ENCODE measurements at regions not wholly inside any gene's neighbourhood (a gene's known extent, or its start where the extent isn't known, plus 50 kb on each side); places are given as distances from the start of the nearest gene placed in this dataset.

GRCh38 chr7:36066343-36066664 lies 86.8 kb upstream of the EEPD1 start:
- no peaks in the 10 kb centered on the region for H3K9me2 ChIP-seq (replicated peaks; ENCODE audit: insufficient read depth, low read length)
- H3K9me3 ChIP-seq (ENCODE audit: low read length) = peaks cover 3% of the 10 kb centered on the region; the same call in 1 of the 2 replicates
- no peak overlapping the region for H2AFZ ChIP-seq (ENCODE audit: low read length)
- H3K4me3 ChIP-seq (ENCODE audit: low read length) = no peak overlapping the region
- no peaks in the 10 kb centered on the region for H3K4me1 ChIP-seq (ENCODE audit: low read length)
- H3K9ac ChIP-seq (ENCODE audit: low read length) = no peak overlapping the region
- no peaks in the 10 kb centered on the region for H3K79me2 ChIP-seq (ENCODE audit: low read length)
- no peak overlapping the region for H3K4me2 ChIP-seq (ENCODE audit: low read depth, low read length, poor library complexity, severe bottlenecking)
- H3K36me3 ChIP-seq (ENCODE audit: insufficient read depth, low read length) = no peaks in the 10 kb centered on the region
- DNase-seq = no peak
- no peaks in the 10 kb centered on the region for H3K27me3 ChIP-seq (ENCODE audit: low read length)
- H4K20me1 ChIP-seq (ENCODE audit: insufficient read depth, low read depth, low read length) = no peaks in the 10 kb centered on the region
- H3K27ac ChIP-seq (ENCODE audit: low read length) = no peak overlapping the region

DNA sequence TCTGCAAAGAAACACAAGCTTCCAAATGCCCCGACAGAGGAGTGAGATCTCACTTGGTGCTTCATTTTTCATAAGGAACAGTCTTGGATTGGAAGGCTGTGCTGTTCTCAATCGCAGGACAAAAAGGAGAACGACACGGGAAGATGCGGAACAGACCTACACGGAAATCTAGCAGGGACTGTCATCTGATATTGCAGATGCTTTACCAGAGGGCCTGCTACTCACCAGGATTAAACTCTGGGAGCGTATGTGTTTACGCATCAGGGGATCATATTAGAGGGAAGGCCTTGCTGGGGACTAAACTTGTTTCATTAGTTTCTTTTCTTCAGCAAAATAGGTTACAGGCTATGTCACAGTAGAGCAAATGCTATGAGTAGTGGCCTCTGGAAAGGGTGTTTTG lies 82.8 kb upstream of the EEPD1 start:
- no peak overlapping the region for H3K9ac ChIP-seq (ENCODE audit: low read length)
- no peaks in the 10 kb centered on the region for H3K36me3 ChIP-seq (ENCODE audit: insufficient read depth, low read length)
- H3K79me2 ChIP-seq (ENCODE audit: low read length) = no peaks in the 10 kb centered on the region
- no peak overlapping the region for H3K4me3 ChIP-seq (ENCODE audit: low read length)
- H3K27ac ChIP-seq (ENCODE audit: low read length) = no peak overlapping the region
- no peak overlapping the region for H2AFZ ChIP-seq (ENCODE audit: low read length)
- H3K9me2 ChIP-seq (replicated peaks; ENCODE audit: insufficient read depth, low read length) = no peaks in the 10 kb centered on the region
- no peaks in the 10 kb centered on the region for H3K27me3 ChIP-seq (ENCODE audit: low read length)
- peaks cover 3% of the 10 kb centered on the region; the same call in 1 of the 2 replicates for H3K9me3 ChIP-seq (ENCODE audit: low read length)
- no peaks in the 10 kb centered on the region for H3K4me1 ChIP-seq (ENCODE audit: low read length)
- H3K4me2 ChIP-seq (ENCODE audit: low read depth, low read length, poor library complexity, severe bottlenecking) = no peak overlapping the region
- no peaks in the 10 kb centered on the region for H4K20me1 ChIP-seq (ENCODE audit: insufficient read depth, low read depth, low read length)
- no peak for DNase-seq

GRCh38 chr7:36071605-36072004 lies 81.4 kb upstream of the EEPD1 start:
- no peaks in the 10 kb centered on the region for H4K20me1 ChIP-seq (ENCODE audit: insufficient read depth, low read depth, low read length)
- DNase-seq = no peak
- H3K4me2 ChIP-seq (ENCODE audit: low read depth, low read length, poor library complexity, severe bottlenecking) = no peak overlapping the region
- H3K9ac ChIP-seq (ENCODE audit: low read length) = no peak overlapping the region
- no peaks in the 10 kb centered on the region for H3K79me2 ChIP-seq (ENCODE audit: low read length)
- no peaks in the 10 kb centered on the region for H3K9me3 ChIP-seq (ENCODE audit: low read length)
- H3K4me1 ChIP-seq (ENCODE audit: low read length) = no peaks in the 10 kb centered on the region
- H2AFZ ChIP-seq (ENCODE audit: low read length) = no peak overlapping the region
- no peaks in the 10 kb centered on the region for H3K36me3 ChIP-seq (ENCODE audit: insufficient read depth, low read length)
- no peak overlapping the region for H3K27ac ChIP-seq (ENCODE audit: low read length)
- H3K4me3 ChIP-seq (ENCODE audit: low read length) = no peak overlapping the region
- H3K9me2 ChIP-seq (replicated peaks; ENCODE audit: insufficient read depth, low read length) = no peaks in the 10 kb centered on the region
- H3K27me3 ChIP-seq (ENCODE audit: low read length) = no peaks in the 10 kb centered on the region

DNA sequence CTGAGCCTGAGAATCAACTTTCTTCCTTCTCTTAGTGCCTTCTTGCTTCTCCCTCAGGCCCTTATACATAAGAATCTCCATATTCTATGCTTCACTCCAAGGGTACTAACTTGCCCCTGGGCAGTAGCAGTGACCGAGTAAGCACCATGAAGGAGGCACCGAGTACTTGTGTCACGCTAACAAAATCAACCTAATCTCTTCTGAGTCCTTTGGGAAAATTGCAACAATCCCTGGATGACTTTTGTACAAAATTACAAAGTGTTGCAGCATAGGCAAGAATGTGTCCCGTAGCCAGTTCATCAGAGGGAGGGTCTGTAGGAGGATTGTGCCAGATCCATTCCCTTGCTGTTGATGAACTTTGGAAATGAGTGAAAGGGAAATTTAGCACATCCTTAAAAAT lies 80.4 kb upstream of the EEPD1 start:
- H3K9me3 ChIP-seq (ENCODE audit: low read length) = no peaks in the 10 kb centered on the region
- no peak overlapping the region for H3K9ac ChIP-seq (ENCODE audit: low read length)
- H3K79me2 ChIP-seq (ENCODE audit: low read length) = no peaks in the 10 kb centered on the region
- no peak overlapping the region for H3K27ac ChIP-seq (ENCODE audit: low read length)
- no peak for DNase-seq
- H2AFZ ChIP-seq (ENCODE audit: low read length) = no peak overlapping the region
- H3K36me3 ChIP-seq (ENCODE audit: insufficient read depth, low read length) = no peaks in the 10 kb centered on the region
- H3K4me1 ChIP-seq (ENCODE audit: low read length) = no peaks in the 10 kb centered on the region
- no peaks in the 10 kb centered on the region for H3K9me2 ChIP-seq (replicated peaks; ENCODE audit: insufficient read depth, low read length)
- H4K20me1 ChIP-seq (ENCODE audit: insufficient read depth, low read depth, low read length) = no peaks in the 10 kb centered on the region
- H3K4me2 ChIP-seq (ENCODE audit: low read depth, low read length, poor library complexity, severe bottlenecking) = no peak overlapping the region
- no peaks in the 10 kb centered on the region for H3K27me3 ChIP-seq (ENCODE audit: low read length)
- H3K4me3 ChIP-seq (ENCODE audit: low read length) = no peak overlapping the region

- Histone ChIP-seq H3K27ac (ENCODE audit: low read length) (no peak overlapping the region), H3K4me1 (ENCODE audit: low read length) (no peaks in the 10 kb centered on the region), H3K4me2 (ENCODE audit: low read depth, low read length, poor library complexity, severe bottlenecking) (no peak overlapping the region), H3K9me3 (ENCODE audit: low read length) (no peaks in the 10 kb centered on the region), H4K20me1 (ENCODE audit: insufficient read depth, low read depth, low read length) (no peaks in the 10 kb centered on the region), H3K9ac (ENCODE audit: low read length) (no peak overlapping the region), H3K79me2 (ENCODE audit: low read length) (no peaks in the 10 kb centered on the region), H3K36me3 (ENCODE audit: insufficient read depth, low read length) (no peaks in the 10 kb centered on the region), H3K9me2 (replicated peaks; ENCODE audit: insufficient read depth, low read length) (no peaks in the 10 kb centered on the region), H2AFZ (ENCODE audit: low read length) (no peak overlapping the region), H3K27me3 (ENCODE audit: low read length) (no peaks in the 10 kb centered on the region), H3K4me3 (ENCODE audit: low read length) (no peak overlapping the region)
- no peak for DNase-seq
These were observed 77.5 kb upstream of the EEPD1 start for GRCh38 chr7:36075561-36075960.

DNA sequence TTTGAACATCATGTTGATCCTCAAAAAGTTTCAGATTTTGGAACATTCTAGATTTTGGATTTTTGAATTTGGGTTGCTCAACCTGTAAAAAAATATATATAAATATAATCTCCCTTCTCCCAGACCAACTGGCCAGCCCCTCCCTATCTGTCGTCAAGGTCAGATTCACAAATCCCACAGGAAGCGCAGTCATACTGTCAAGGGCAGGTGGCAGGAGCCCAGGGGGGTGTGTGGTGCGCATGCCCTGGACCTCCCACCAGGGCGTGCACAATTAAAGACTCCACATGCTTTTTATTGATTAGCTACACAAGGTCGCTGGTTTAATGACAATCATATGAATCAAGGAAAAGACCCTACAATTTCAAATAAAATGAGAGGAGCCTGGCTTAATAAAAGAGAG lies 77.0 kb upstream of the EEPD1 start:
- DNase-seq = no peak
- Histone ChIP-seq H3K79me2 (ENCODE audit: low read length) (no peaks in the 10 kb centered on the region), H4K20me1 (ENCODE audit: insufficient read depth, low read depth, low read length) (no peaks in the 10 kb centered on the region), H3K4me1 (ENCODE audit: low read length) (no peaks in the 10 kb centered on the region), H3K9me2 (replicated peaks; ENCODE audit: insufficient read depth, low read length) (no peaks in the 10 kb centered on the region), H3K9me3 (ENCODE audit: low read length) (no peaks in the 10 kb centered on the region), H3K36me3 (ENCODE audit: insufficient read depth, low read length) (no peaks in the 10 kb centered on the region), H3K27ac (ENCODE audit: low read length) (no peak overlapping the region), H2AFZ (ENCODE audit: low read length) (no peak overlapping the region), H3K27me3 (ENCODE audit: low read length) (no peaks in the 10 kb centered on the region), H3K4me3 (ENCODE audit: low read length) (no peak overlapping the region), H3K9ac (ENCODE audit: low read length) (no peak overlapping the region), H3K4me2 (ENCODE audit: low read depth, low read length, poor library complexity, severe bottlenecking) (no peak overlapping the region)

DNA sequence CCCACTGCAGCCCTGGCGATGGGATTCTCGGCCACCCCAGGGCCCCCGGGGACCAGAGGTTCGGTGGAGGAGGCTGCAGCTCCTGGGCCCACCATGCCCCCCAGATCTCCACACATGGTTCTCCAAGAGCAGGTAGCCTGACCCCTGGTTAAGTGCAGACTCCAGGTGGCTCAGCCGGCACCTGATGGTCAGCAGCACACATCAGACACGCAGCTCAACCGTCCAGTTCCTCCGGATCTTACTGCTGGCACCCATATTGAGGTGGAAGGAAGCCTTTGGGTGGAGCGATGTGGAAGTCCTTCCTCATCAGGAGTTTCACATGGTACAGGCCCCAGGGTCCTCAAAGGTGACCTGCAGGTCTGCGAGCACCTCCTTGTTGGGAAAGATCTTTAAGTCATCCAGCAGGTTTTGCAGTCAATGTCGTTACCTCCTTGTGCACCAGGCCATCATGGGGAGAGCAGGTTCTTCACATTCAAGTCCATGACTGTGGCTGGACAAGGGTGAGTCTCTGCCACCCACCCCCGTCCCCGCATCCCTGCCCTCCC lies 74.2 kb upstream of the EEPD1 start:
- Histone ChIP-seq H3K9me2 (replicated peaks; ENCODE audit: insufficient read depth, low read length) (no peaks in the 10 kb centered on the region), H3K4me3 (ENCODE audit: low read length) (no peak overlapping the region), H3K9me3 (ENCODE audit: low read length) (no peaks in the 10 kb centered on the region), H3K36me3 (ENCODE audit: insufficient read depth, low read length) (no peaks in the 10 kb centered on the region), H3K4me2 (ENCODE audit: low read depth, low read length, poor library complexity, severe bottlenecking) (no peak overlapping the region), H3K9ac (ENCODE audit: low read length) (no peak overlapping the region), H4K20me1 (ENCODE audit: insufficient read depth, low read depth, low read length) (no peaks in the 10 kb centered on the region), H3K27me3 (ENCODE audit: low read length) (no peaks in the 10 kb centered on the region), H3K4me1 (ENCODE audit: low read length) (no peaks in the 10 kb centered on the region), H3K27ac (ENCODE audit: low read length) (no peak overlapping the region), H3K79me2 (ENCODE audit: low read length) (no peaks in the 10 kb centered on the region), H2AFZ (ENCODE audit: low read length) (no peak overlapping the region)
- no peak for DNase-seq

GRCh38 chr7:36079446-36080025 lies 73.5 kb upstream of the EEPD1 start:
- Histone ChIP-seq H3K9me2 (replicated peaks; ENCODE audit: insufficient read depth, low read length) (no peaks in the 10 kb centered on the region), H2AFZ (ENCODE audit: low read length) (no peak overlapping the region), H3K27me3 (ENCODE audit: low read length) (no peaks in the 10 kb centered on the region), H3K79me2 (ENCODE audit: low read length) (no peaks in the 10 kb centered on the region), H3K4me2 (ENCODE audit: low read depth, low read length, poor library complexity, severe bottlenecking) (no peak overlapping the region), H3K9me3 (ENCODE audit: low read length) (no peaks in the 10 kb centered on the region), H4K20me1 (ENCODE audit: insufficient read depth, low read depth, low read length) (no peaks in the 10 kb centered on the region), H3K27ac (ENCODE audit: low read length) (no peak overlapping the region), H3K36me3 (ENCODE audit: insufficient read depth, low read length) (no peaks in the 10 kb centered on the region), H3K4me1 (ENCODE audit: low read length) (no peaks in the 10 kb centered on the region), H3K9ac (ENCODE audit: low read length) (no peak overlapping the region), H3K4me3 (ENCODE audit: low read length) (no peak overlapping the region)
- DNase-seq = no peak

DNA sequence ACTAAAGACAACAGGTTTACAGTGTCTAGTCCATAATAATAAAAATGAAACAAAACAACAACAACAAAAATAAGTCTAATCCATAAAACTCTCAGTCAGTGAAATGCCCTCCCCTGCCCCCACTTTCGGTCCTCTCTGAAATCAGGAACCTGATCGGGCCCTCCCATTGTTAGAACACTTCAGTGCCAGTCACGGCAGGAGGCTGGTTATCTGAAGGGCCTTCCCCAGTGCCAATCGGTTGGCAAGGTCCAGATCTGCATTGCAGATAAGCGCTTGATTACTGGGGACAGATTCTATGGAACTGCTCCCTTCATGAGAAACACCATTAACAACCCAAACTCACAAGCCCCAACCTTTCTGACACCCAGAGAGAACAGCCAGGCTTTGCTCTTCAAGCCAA lies 72.2 kb upstream of the EEPD1 start:
- H4K20me1 ChIP-seq (ENCODE audit: insufficient read depth, low read depth, low read length) = no peaks in the 10 kb centered on the region
- no peak overlapping the region for H3K4me2 ChIP-seq (ENCODE audit: low read depth, low read length, poor library complexity, severe bottlenecking)
- no peak overlapping the region for H2AFZ ChIP-seq (ENCODE audit: low read length)
- H3K9me2 ChIP-seq (replicated peaks; ENCODE audit: insufficient read depth, low read length) = no peaks in the 10 kb centered on the region
- H3K9ac ChIP-seq (ENCODE audit: low read length) = no peak overlapping the region
- no peak overlapping the region for H3K4me3 ChIP-seq (ENCODE audit: low read length)
- no peak for DNase-seq
- H3K79me2 ChIP-seq (ENCODE audit: low read length) = no peaks in the 10 kb centered on the region
- H3K36me3 ChIP-seq (ENCODE audit: insufficient read depth, low read length) = no peaks in the 10 kb centered on the region
- H3K27me3 ChIP-seq (ENCODE audit: low read length) = no peaks in the 10 kb centered on the region
- no peak overlapping the region for H3K27ac ChIP-seq (ENCODE audit: low read length)
- H3K9me3 ChIP-seq (ENCODE audit: low read length) = no peaks in the 10 kb centered on the region
- H3K4me1 ChIP-seq (ENCODE audit: low read length) = no peaks in the 10 kb centered on the region

Data from Karpas-422 (cell line).